ENCODE measurements at regions not wholly inside any gene's neighbourhood (a gene's known extent, or its start where the extent isn't known, plus 50 kb on each side); places are given as distances from the start of the nearest gene placed in this dataset.

- TF ChIP-seq EZH2 (IDR thresholded peaks at IDR 0.05; ENCODE audit: borderline replicate concordance, insufficient read depth, low read depth, low read length, poor library complexity, severe bottlenecking) (no peak), CTCF (IDR thresholded peaks at IDR 0.05) (no peak)
- WGBS (ENCODE audit: insufficient coverage) = 75% methylated on average over 1 of the region's 4 CpGs
- Histone ChIP-seq H2AFZ (ENCODE audit: insufficient read depth, low read depth, low read length, poor library complexity, severe bottlenecking) (no peak overlapping the region), H3K27ac (ENCODE audit: low read length in 2 of 2) (no peak overlapping the region), H3K9me3 (ENCODE audit: control extremely low read depth in 1 of 3, control insufficient read depth in 2 of 3, insufficient read depth in 1 of 3, low read length in 2 of 3) (peaks cover 0 to 1% (median 0%) of the 10 kb centered on the region in 3 donors), H3K79me2 (ENCODE audit: control insufficient read depth, insufficient read depth, low read length) (no peaks in the 10 kb centered on the region), H3K4me3 (ENCODE audit: control extremely low read depth in 1 of 5, extremely low read depth in 1 of 5, insufficient read depth in 1 of 5, low read depth in 2 of 5, low read length in 4 of 5) (no peak overlapping the region), H3K4me2 (replicated peaks; ENCODE audit: low read depth, low read length, poor library complexity, severe bottlenecking) (no peak overlapping the region), H3K9ac (ENCODE audit: low read length) (no peak overlapping the region), H3K36me3 (replicated peaks in 1 of 2; ENCODE audit: control extremely low read depth in 1 of 2, control insufficient read depth in 1 of 2, extremely low read depth in 1 of 2, insufficient read depth in 2 of 2, low read length in 1 of 2) (no peaks in the 10 kb centered on the region), H3K27me3 (replicated peaks in 1 of 4; ENCODE audit: control extremely low read depth in 1 of 4, control insufficient read depth in 3 of 4, insufficient read depth in 4 of 4, low read length in 3 of 4) (no peaks in the 10 kb centered on the region), H3K4me1 (ENCODE audit: control insufficient read depth in 2 of 2, insufficient read depth in 2 of 2, low read length in 2 of 2) (no peaks in the 10 kb centered on the region), H4K20me1 (ENCODE audit: control insufficient read depth, insufficient read depth, low read length, poor library complexity, severe bottlenecking) (no peaks in the 10 kb centered on the region)
- CTCF ChIA-PET = interaction anchor here (1.2 kb wide), 1 partner anchor 16 kb away, joined by 3 read pairs; no protein-coding TSS in a partner anchor
- POLR2A ChIA-PET = no interaction called here
- H3K4me3 Mint-ChIP-seq = no peak overlapping the region
- no peaks in the 10 kb centered on the region for H3K4me1 Mint-ChIP-seq
- H3K9me3 Mint-ChIP-seq (ENCODE audit: insufficient read depth) = no peaks in the 10 kb centered on the region
- H3K27ac Mint-ChIP-seq = no peak overlapping the region
- H3K27me3 Mint-ChIP-seq = no peaks in the 10 kb centered on the region
- intact Hi-C loops (cut with micrococcal nuclease) = no loop called here
- DNase-seq (no peak), ATAC-seq (ENCODE audit: low read depth) (no peak)
Observed at GRCh38 chr10:56547163-56547562, 186.1 kb upstream of the ZWINT start.

- Histone ChIP-seq H3K27me3 (replicated peaks in 1 of 4; ENCODE audit: control extremely low read depth in 1 of 4, control insufficient read depth in 3 of 4, insufficient read depth in 4 of 4, low read length in 3 of 4) (no peaks in the 10 kb centered on the region), H3K36me3 (replicated peaks in 1 of 2; ENCODE audit: control extremely low read depth in 1 of 2, control insufficient read depth in 1 of 2, extremely low read depth in 1 of 2, insufficient read depth in 2 of 2, low read length in 1 of 2) (no peaks in the 10 kb centered on the region), H4K20me1 (ENCODE audit: control insufficient read depth, insufficient read depth, low read length, poor library complexity, severe bottlenecking) (no peaks in the 10 kb centered on the region), H3K4me2 (replicated peaks; ENCODE audit: low read depth, low read length, poor library complexity, severe bottlenecking) (no peak overlapping the region), H2AFZ (ENCODE audit: insufficient read depth, low read depth, low read length, poor library complexity, severe bottlenecking) (no peak overlapping the region), H3K27ac (ENCODE audit: low read length in 2 of 2) (no peak overlapping the region), H3K79me2 (ENCODE audit: control insufficient read depth, insufficient read depth, low read length) (no peaks in the 10 kb centered on the region), H3K4me3 (ENCODE audit: control extremely low read depth in 1 of 5, extremely low read depth in 1 of 5, insufficient read depth in 1 of 5, low read depth in 2 of 5, low read length in 4 of 5) (no peak overlapping the region), H3K4me1 (ENCODE audit: control insufficient read depth in 2 of 2, insufficient read depth in 2 of 2, low read length in 2 of 2) (no peaks in the 10 kb centered on the region), H3K9ac (ENCODE audit: low read length) (no peak overlapping the region), H3K9me3 (ENCODE audit: control extremely low read depth in 1 of 3, control insufficient read depth in 2 of 3, insufficient read depth in 1 of 3, low read length in 2 of 3) (no peaks in the 10 kb centered on the region)
- intact Hi-C loops (cut with micrococcal nuclease) = no loop called here
- H3K27ac Mint-ChIP-seq = no peak overlapping the region
- TF ChIP-seq CTCF (IDR thresholded peaks at IDR 0.05) (no peak), EZH2 (IDR thresholded peaks at IDR 0.05; ENCODE audit: borderline replicate concordance, insufficient read depth, low read depth, low read length, poor library complexity, severe bottlenecking) (no peak)
- no peak for DNase-seq
- CTCF ChIA-PET = no interaction called here
- no peaks in the 10 kb centered on the region for H3K9me3 Mint-ChIP-seq (ENCODE audit: insufficient read depth)
- H3K4me3 Mint-ChIP-seq = no peak overlapping the region
- 100% methylated on average over 1 of the region's 4 CpGs for WGBS (ENCODE audit: insufficient coverage)
- H3K27me3 Mint-ChIP-seq = no peaks in the 10 kb centered on the region
- H3K4me1 Mint-ChIP-seq = no peaks in the 10 kb centered on the region
- POLR2A ChIA-PET = no interaction called here
- no peak for ATAC-seq (ENCODE audit: low read depth)
Observed at GRCh38 chr10:56537984-56538383, 176.9 kb upstream of the ZWINT start.
